D341Med (cell line): ENCODE measurements at regions not wholly inside any gene's neighbourhood (a gene's known extent, or its start where the extent isn't known, plus 50 kb on each side); places are given as distances from the start of the nearest gene placed in this dataset.

Experiments
- DNase-seq: peaks from one replicate; pipeline ENCODE4 v3.0.0; 2012; ENCODE audit warnings: low spot score

DNA sequence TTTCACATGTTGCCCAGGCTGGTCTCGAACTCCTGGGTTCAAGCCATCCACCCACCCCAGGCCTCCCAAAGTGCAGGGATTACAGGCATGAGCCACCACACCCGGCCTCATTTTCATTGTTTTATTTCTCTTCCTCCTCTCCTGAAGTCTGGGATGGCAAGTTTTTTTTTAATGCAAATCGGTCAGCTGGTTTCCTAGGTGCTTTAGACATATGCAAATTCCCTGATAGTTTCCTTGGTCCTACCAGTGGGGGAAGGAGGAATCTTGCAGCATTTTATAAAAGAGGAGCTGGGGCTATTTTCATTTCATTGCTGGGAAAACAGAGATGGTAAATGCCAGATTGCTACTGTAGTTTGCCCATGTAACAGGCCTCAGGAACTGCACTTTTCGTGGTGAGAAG, 179.4 kb downstream of the ACTL7B start:
- DNase-seq = no peak

DNA sequence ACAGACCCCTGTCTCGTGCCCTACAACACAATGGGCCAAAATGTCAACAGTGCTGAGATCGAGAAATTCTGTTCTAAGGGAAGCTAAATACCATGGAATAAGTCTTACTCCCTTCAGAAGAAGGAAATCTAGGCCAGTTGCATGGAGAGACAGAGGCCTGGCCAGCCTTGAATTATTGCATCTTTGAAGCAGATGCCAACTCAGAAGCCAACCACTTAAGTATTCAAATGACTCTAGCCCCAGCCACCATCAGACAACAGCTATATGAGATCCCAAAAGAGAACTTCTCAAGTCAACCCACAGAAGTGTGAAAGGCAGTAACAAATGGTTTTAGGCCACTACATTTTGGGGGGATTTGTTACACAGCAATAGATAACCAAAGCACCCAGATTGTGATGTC, 180.1 kb downstream of the ACTL7B start:
- DNase-seq = no peak

- no peak for DNase-seq
Measured at GRCh38 chr9:108674766-108675530, 180.8 kb downstream of the ACTL7B start.

- no peak for DNase-seq
Measured at GRCh38 chr9:108673386-108673785, 182.4 kb downstream of the ACTL7B start.

DNA sequence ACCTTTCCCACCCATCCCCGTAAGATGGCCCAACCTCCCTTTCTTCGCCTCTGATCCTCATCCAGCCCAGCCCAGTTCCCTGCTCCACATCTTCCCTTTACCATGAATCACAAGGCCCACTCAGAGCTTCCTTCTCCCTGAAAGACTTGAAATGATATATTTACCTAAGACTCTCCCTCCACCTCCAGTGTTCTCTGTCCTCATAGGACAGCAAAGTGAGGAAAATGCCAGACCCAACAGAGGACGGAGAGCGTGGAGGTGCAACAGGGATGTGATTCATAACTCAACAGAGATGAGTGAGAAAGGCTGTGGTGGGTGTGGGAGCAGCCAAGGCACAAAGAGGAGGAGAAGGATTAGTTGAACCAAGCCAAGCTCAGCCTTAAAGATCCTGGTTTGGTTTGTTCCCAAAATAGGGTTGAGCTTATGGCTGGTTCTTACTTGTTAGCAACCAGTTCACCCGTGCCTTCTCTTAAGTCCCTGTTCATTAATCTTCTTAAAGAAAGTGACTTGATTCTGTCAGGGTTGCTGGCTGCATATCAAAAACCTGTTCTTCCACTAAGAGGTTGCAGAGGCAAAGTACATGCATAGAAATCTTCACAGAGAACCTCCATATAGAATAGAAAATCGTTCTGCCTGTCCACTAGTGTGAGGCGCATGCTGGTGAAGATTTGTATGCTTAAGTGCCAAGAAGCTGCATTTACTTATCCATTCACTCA, 183.2 kb downstream of the ACTL7B start:
- peak; percentile 56 for DNase-seq

GRCh38 chr9:108671794-108672193, 184.0 kb downstream of the ACTL7B start:
- DNase-seq = no peak

DNA sequence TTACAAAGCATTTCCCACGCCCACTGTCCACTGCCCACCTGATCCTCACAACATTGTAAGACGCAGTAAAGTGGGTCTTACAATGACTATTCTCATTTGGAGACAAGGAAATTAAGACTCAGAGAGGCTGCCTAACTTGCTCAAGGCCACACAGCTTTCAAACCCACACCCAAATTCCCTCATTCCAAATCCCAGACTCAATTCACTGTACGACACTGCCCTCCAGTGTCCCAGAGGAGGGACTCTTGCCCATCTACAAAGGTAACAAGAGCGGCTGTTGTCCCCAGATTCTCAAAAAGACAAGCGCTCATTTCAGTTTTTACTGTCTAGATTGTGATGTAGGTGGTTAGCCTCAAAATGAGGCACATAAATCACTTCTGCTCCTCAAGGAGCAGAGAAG, 184.6 kb downstream of the ACTL7B start:
- peak; percentile 57 for DNase-seq

GRCh38 chr9:108668938-108669335, 186.8 kb downstream of the ACTL7B start:
- DNase-seq = no peak

GRCh38 chr9:108668191-108668937, 187.4 kb downstream of the ACTL7B start:
- DNase-seq = no peak

DNA sequence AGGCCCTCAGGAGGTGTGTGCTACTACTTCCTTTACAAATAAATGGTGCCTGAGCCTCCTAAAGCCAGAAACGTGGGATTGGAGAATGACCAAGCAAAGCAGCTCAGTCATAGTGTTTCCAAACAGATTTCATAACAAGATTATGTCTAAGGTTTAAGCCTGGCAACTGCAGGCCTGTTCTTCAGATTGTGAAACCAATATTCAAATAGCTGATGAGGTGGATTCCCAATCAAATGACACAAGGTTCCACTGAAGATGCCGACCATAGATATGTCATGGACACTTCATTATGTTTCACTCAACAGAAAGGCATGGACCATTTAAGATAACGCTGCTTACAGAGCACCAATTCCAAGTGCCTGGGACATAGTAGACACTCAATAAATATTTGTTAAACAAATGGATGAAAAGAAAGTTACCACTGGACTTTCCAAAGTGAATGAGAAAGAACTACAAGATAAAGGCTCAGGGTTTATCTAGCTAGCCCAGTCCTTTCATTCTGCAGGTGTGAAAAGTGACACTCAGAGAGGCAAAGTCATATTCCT, 189.5 kb downstream of the ACTL7B start:
- DNase-seq = no peak

GRCh38 chr9:108665521-108666239, 190.1 kb downstream of the ACTL7B start:
- no peak for DNase-seq

DNA sequence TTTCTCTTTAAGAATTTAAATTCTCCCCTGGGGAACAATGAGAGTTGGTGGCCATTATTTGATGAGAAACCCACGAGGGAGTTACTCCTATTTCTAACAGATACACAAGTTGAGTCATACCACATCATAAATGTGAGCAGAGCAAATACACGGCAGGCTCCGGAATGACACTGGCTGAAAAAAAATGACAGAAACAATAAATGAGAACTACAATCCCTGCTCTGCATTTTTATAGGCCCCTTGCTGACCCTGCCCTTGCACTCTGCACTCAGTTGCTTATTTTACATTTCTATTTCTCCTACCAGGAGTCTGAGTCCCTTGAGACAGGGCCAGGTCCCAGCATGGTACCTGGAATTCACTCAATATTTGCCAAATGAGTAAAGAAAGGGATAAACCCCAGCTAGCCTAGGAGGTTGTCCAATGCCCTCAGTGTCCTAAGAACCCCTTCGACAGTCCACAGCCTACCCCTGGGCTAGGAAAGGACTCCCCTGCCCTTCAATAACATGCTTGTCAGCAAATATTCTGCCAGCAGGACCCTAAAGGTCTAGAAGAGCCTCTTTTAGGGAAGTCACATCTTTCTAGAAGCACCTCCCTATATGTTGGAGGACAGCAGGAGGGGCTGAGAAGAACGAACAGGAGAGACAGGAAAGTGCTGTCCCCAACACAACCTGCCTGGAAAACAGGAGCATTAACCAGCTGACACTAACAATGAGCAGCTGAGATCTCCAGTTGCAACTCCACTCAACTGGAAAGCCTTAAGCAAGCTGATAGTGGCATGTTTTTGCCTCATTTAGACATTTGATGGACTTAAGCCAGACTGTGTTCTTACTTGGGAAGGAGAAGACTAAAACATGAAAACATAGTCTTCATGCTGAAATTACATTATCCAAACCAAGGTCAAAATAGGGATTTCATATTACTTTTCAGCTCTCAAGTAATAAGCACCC, 191.2 kb downstream of the ACTL7B start:
- no peak for DNase-seq

DNA sequence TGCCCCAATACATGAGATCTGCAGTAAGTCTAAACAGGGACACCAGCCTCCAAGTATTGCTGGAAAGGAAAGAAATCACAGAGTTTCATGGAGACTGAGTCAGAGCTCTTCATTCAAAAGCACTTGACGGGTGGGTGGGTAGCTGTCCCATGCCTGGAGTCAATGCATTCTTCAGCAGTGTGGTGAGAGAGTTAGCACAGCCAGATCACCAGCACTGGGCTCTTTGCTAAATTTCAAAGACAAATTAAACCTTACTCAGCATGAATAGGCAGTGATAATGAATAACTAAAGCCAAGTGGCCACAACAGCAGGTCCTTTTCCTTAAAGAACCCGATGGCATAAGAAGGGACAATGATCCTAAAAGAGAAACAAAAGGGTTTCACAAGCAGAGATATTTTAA, 192.4 kb downstream of the ACTL7B start:
- DNase-seq = no peak

DNA sequence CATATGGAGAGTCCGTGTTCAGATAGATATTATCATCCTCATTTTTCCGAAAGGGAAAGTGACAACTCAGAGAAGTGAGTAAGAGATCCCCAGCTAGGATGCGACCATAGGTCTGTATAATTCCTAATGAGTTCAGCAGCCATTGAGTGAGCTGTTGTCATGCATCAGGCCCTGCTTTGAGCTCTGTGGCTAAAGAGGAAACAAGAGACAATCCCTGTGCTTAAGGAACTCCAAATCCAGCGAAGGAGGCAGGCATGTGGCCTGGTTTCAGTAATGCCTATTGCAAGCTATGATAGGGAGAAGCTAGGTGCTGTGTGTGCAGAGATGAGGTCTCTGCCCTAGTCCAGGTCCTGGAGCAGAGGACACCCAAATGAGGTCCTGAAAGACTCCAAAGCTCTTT, 192.8 kb downstream of the ACTL7B start:
- no peak for DNase-seq

GRCh38 chr9:108662091-108662875, 193.5 kb downstream of the ACTL7B start:
- DNase-seq = no peak

DNA sequence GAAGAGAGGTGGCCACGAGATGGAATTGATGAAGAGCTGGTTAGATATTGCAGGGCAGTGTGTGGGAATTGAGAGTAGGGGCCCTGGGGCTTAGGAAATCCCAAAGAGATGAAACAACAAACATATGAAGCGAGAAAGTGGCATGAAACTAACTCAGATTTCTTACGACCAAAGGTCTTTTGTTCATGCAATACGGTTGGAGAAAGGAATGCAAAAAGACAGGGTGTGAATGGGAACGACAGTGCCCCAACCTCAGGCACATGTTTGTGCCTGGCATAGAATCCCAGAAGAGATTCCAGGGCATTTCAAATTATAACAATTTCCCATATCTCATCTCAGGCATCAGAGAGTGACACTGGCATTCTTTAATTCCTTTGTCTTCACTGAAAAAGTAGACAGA, 199.2 kb downstream of the ACTL7B start:
- DNase-seq = no peak

- DNase-seq = no peak
Measured at GRCh38 chr9:108655818-108656217, 200.0 kb downstream of the ACTL7B start.

DNA sequence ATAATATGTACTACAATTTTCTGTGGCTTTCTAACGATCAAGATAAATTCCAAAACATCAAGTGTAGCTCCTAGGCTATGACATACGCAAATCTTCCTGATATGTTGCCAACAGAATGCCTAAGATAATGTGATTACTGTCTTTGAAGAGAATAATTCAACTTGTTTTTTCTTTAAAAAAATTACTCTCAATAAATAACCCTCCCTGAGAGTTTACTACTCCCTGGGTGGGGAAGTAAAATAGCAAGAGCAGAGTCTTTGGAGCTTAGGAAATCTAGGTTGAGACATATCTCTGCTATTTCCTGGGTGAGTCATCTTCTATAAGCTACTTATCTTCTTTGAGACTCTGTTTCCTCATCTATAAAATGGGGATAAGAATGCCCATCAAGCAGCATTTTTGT, 201.2 kb downstream of the ACTL7B start:
- DNase-seq = no peak

DNA sequence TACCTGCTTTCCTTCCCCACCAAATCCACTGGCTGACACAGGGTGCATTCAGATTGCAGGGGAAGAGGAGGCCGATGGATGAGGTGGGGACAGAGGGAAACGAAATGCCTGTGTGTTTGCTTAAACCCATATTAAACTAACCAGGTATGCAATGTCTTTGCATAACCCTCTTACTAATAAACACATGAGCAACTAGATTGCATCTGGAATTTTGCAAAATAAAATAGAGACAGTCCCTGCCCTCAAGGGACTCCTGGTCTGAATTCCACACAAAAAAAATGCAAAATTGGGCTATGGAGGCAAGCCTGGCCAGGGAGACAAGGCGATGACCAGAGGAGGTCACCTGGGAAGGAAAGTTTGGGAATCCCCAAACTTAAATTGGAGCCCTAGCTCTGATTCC, 202.9 kb downstream of the ACTL7B start:
- DNase-seq = no peak

DNA sequence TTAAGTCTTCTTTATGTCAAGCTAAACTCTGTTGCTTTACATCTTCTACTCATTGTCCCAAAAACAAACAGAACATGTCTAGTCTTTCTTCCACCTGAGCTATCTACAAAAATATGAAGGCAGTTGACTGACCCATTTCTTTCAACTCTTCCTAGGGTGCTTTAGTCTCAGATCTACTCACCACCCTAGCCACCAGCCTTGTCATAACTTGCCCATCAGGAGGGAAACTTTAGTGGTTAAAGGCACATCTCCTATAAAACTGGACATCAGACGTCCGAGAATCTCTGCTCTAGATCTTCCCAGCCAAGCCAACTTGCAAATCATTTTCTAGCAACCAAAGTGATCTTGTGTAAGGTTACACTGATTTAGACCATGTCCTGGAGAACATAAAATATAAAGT, 205.0 kb downstream of the ACTL7B start:
- no peak for DNase-seq
